Suprapubic skin (tissue), 4 donors: ENCODE measurements at regions not wholly inside any gene's neighbourhood (a gene's known extent, or its start where the extent isn't known, plus 50 kb on each side); places are given as distances from the start of the nearest gene placed in this dataset.

Experiments
- EP300 ChIP-seq: sonication (generic); formaldehyde crosslinking; IDR thresholded peaks from one replicate; pipeline ENCODE4 v1.6.1; 2017; ENCODE audit warnings: antibody characterized with exemption
- POLR2A ChIP-seq, 2 donors: fragments of 450-650 bp; IDR thresholded peaks; one replicate each; pipeline ENCODE4 v1.6.1; 2017; ENCODE audit warnings: antibody characterized with exemption in 2 of 2, mild to moderate bottlenecking in 2 of 2, moderate library complexity in 2 of 2
- POLR2AphosphoS5 ChIP-seq, 3 donors: sonication (generic); formaldehyde crosslinking; IDR thresholded peaks; one replicate each; pipeline ENCODE4 v1.6.1; 2017; ENCODE audit warnings: antibody characterized with exemption in 3 of 3
- TF ChIP-seq, protein P1 (sequence below), 2 donors: fragments of 200-600 bp in 1 of 2; fragments of 450-650 bp in 1 of 2; sonication (generic) in 1 of 2; IDR thresholded peaks; one replicate each; pipeline ENCODE4 v1.5.1; 2016 to 2019; ENCODE audit warnings: antibody characterized with exemption in 2 of 2, mild to moderate bottlenecking in 1 of 2, moderate library complexity in 1 of 2

- TF ChIP-seq, protein P1, sequence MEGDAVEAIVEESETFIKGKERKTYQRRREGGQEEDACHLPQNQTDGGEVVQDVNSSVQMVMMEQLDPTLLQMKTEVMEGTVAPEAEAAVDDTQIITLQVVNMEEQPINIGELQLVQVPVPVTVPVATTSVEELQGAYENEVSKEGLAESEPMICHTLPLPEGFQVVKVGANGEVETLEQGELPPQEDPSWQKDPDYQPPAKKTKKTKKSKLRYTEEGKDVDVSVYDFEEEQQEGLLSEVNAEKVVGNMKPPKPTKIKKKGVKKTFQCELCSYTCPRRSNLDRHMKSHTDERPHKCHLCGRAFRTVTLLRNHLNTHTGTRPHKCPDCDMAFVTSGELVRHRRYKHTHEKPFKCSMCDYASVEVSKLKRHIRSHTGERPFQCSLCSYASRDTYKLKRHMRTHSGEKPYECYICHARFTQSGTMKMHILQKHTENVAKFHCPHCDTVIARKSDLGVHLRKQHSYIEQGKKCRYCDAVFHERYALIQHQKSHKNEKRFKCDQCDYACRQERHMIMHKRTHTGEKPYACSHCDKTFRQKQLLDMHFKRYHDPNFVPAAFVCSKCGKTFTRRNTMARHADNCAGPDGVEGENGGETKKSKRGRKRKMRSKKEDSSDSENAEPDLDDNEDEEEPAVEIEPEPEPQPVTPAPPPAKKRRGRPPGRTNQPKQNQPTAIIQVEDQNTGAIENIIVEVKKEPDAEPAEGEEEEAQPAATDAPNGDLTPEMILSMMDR (IDR thresholded peaks at IDR 0.05) = no peak
- TF ChIP-seq EP300 (no peak), POLR2A (IDR thresholded peaks at IDR 0.05) (no peak), POLR2AphosphoS5 (IDR thresholded peaks at IDR 0.05) (no peak)
These were observed 61.1 kb downstream of the FAM217A start for GRCh38 chr6:4017834-4018170.
